MM.1S (cell line): ENCODE measurements at regions not wholly inside any gene's neighbourhood (a gene's known extent, or its start where the extent isn't known, plus 50 kb on each side); places are given as distances from the start of the nearest gene placed in this dataset.

ENCODE experiments used
- DNase-seq: peaks from one replicate; pipeline ENCODE4 v3.0.0-alpha.2; 2015
- H2AFZ ChIP-seq: fragments of 300-600 bp; sonication (generic); 2 replicates; pipeline ENCODE4 v1.6.0; 2016; ENCODE audit warnings: antibody characterized with exemption, low read length
- H3F3A ChIP-seq: fragments of 300-600 bp; sonication (generic); 2 replicates; pipeline ENCODE4 v1.6.1; 2016; ENCODE audit warnings: mild to moderate bottlenecking, antibody characterized with exemption, low read length, moderate library complexity, mixed read lengths; ENCODE audit not compliant: insufficient read depth
- H3K27ac ChIP-seq: fragments of 300-600 bp; sonication (generic); 2 replicates; pipeline ENCODE4 v1.5.1; 2016; ENCODE audit warnings: mild to moderate bottlenecking, low read length
- H3K27me3 ChIP-seq: fragments of 300-600 bp; sonication (generic); replicated peaks from 2 replicates; pipeline ENCODE4 v1.6.0; 2016; ENCODE audit warnings: low read length; ENCODE audit not compliant: insufficient read depth
- H3K36me3 ChIP-seq: fragments of 300-600 bp; sonication (generic); replicated peaks from 2 replicates; pipeline ENCODE4 v1.6.1; 2016; ENCODE audit warnings: mild to moderate bottlenecking, low read length, mixed read lengths; ENCODE audit not compliant: insufficient read depth
- H3K4me1 ChIP-seq: fragments of 300-600 bp; sonication (generic); 2 replicates; pipeline ENCODE4 v1.6.1; 2016; ENCODE audit warnings: low read length, mixed read lengths
- H3K4me2 ChIP-seq: fragments of 300-600 bp; sonication (generic); 2 replicates; pipeline ENCODE4 v1.6.0; 2016; ENCODE audit warnings: low read depth, low read length
- H3K4me3 ChIP-seq: fragments of 300-600 bp; sonication (generic); 2 replicates; pipeline ENCODE4 v1.5.1; 2016; ENCODE audit warnings: low read length, mixed read lengths
- H3K79me2 ChIP-seq: fragments of 300-600 bp; sonication (generic); 2 replicates; pipeline ENCODE4 v1.6.1; 2016; ENCODE audit warnings: mixed run types, low read length, mixed read lengths
- H3K9ac ChIP-seq: fragments of 300-600 bp; sonication (generic); 2 replicates; pipeline ENCODE4 v1.6.1; 2016; ENCODE audit warnings: low read length, mixed read lengths
- H3K9me2 ChIP-seq: fragments of 300-600 bp; sonication (generic); replicated peaks from 2 replicates; pipeline ENCODE4 v1.6.1; 2016; ENCODE audit warnings: mild to moderate bottlenecking, low read length, mixed read lengths; ENCODE audit not compliant: insufficient read depth
- H3K9me3 ChIP-seq: fragments of 300-600 bp; sonication (generic); replicated peaks from 2 replicates; pipeline ENCODE4 v1.6.1; 2016; ENCODE audit warnings: mild to moderate bottlenecking, low read length, mixed read lengths; ENCODE audit not compliant: insufficient read depth
- H4K20me1 ChIP-seq: fragments of 300-600 bp; sonication (generic); 2 replicates; pipeline ENCODE4 v1.6.1; 2016; ENCODE audit warnings: mild to moderate bottlenecking, low read length, moderate library complexity, mixed read lengths; ENCODE audit not compliant: insufficient read depth
- CTCF ChIP-seq: fragments of 300-600 bp; sonication (generic); IDR thresholded peaks from 2 replicates; pipeline ENCODE4 v1.5.1; 2016; ENCODE audit warnings: antibody characterized with exemption, low read length, mixed read lengths
- EZH2 ChIP-seq: fragments of 300-600 bp; sonication (generic); optimal IDR thresholded peaks from 2 replicates; pipeline ENCODE3; 2017; ENCODE audit warnings: low read depth, mild to moderate bottlenecking, antibody characterized with exemption, low read length, mixed read lengths
- EZH2phosphoT487 ChIP-seq: fragments of 300-600 bp; sonication (generic); IDR thresholded peaks from 2 replicates; pipeline ENCODE4 v1.6.1; 2018; ENCODE audit warnings: antibody characterized with exemption, low read length

- Histone ChIP-seq H3K36me3 (no peaks in the 10 kb centered on the region), H4K20me1 (no peaks in the 10 kb centered on the region), H3K9me3 (no peaks in the 10 kb centered on the region), H3K27me3 (no peaks in the 10 kb centered on the region), H2AFZ (no peak overlapping the region), H3K4me1 (no peaks in the 10 kb centered on the region), H3K9me2 (no peaks in the 10 kb centered on the region), H3K9ac (no peak overlapping the region), H3K4me3 (no peak overlapping the region), H3F3A (no peaks in the 10 kb centered on the region), H3K4me2 (no peak overlapping the region), H3K79me2 (no peaks in the 10 kb centered on the region), H3K27ac (no peak overlapping the region)
- DNase-seq, result no peak
- TF ChIP-seq EZH2phosphoT487 (no peak), EZH2 (no peak), CTCF (no peak)
Observed at GRCh38 chr20:16929756-16930155, 181.6 kb downstream of the OTOR start.

GRCh38 chr20:16930656-16931055 is 182.5 kb downstream of the OTOR start:
- Histone ChIP-seq H3K36me3 (no peaks in the 10 kb centered on the region), H3K4me3 (no peak overlapping the region), H3K4me2 (no peak overlapping the region), H3K27me3 (no peaks in the 10 kb centered on the region), H2AFZ (no peak overlapping the region), H4K20me1 (no peaks in the 10 kb centered on the region), H3K4me1 (no peaks in the 10 kb centered on the region), H3K27ac (no peak overlapping the region), H3F3A (no peaks in the 10 kb centered on the region), H3K79me2 (no peaks in the 10 kb centered on the region), H3K9me3 (no peaks in the 10 kb centered on the region), H3K9me2 (no peaks in the 10 kb centered on the region), H3K9ac (no peak overlapping the region)
- DNase-seq, result no peak
- no peak for TF ChIP-seq EZH2
- no peak for TF ChIP-seq CTCF
- TF ChIP-seq EZH2phosphoT487, result no peak

- DNase-seq, result no peak
- Histone ChIP-seq H4K20me1 (no peaks in the 10 kb centered on the region), H2AFZ (no peak overlapping the region), H3K9me2 (no peaks in the 10 kb centered on the region), H3K27me3 (no peaks in the 10 kb centered on the region), H3K9me3 (no peaks in the 10 kb centered on the region), H3F3A (no peaks in the 10 kb centered on the region), H3K36me3 (no peaks in the 10 kb centered on the region), H3K4me2 (no peak overlapping the region), H3K79me2 (no peaks in the 10 kb centered on the region), H3K4me1 (no peaks in the 10 kb centered on the region), H3K9ac (no peak overlapping the region), H3K27ac (no peak overlapping the region), H3K4me3 (no peak overlapping the region)
- no peak for TF ChIP-seq EZH2
- TF ChIP-seq EZH2phosphoT487, result no peak
- TF ChIP-seq CTCF, result no peak
Observed at GRCh38 chr20:16939051-16939450, 190.9 kb downstream of the OTOR start.
